Epithelial cell of esophagus (primary cell): ENCODE measurements at regions not wholly inside any gene's neighbourhood (a gene's known extent, or its start where the extent isn't known, plus 50 kb on each side); places are given as distances from the start of the nearest gene placed in this dataset.

Experiments
- DNase-seq: peaks from one replicate; pipeline ENCODE4 v3.0.0; 2010; ENCODE audit warnings: low read depth
- H3K4me3 ChIP-seq: 2 replicates; pipeline ENCODE4 v1.5.1; 2011; ENCODE audit warnings: mild to moderate bottlenecking, low read length, control low read depth
- CTCF ChIP-seq: IDR thresholded peaks from 2 replicates; pipeline ENCODE4 v1.5.1; 2011; ENCODE audit warnings: low read depth, mild to moderate bottlenecking, low read length, control low read depth, inconsistent platforms; ENCODE audit not compliant: insufficient read depth; ENCODE audit errors: missing control alignments

GRCh38 chr10:32111585-32111984 is 55.4 kb upstream of the KIF5B start:
- no peak overlapping the region for H3K4me3 ChIP-seq
- no peak for DNase-seq
- no peak for TF ChIP-seq CTCF

DNA sequence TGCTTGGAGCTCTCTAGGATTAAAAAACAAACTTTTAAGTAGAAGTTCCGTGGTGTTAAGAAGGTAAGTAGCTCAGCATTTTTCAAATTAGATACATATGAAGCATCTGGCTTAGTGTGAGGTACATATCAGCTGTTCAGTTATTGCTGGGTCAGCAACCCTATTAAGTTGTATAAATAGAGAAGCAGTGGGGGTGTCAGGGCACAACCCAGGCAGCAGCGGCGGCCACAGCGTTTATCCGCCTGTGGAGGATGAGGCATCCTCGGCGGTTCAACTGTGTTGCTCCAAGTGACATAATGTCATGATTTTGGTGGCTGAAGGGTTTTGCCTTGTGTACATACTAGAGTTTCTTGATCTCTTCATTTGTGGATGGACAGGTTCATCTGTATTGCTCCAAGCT is 54.6 kb upstream of the KIF5B start:
- no peak for TF ChIP-seq CTCF
- H3K4me3 ChIP-seq, result no peak overlapping the region
- DNase-seq, result no peak

DNA sequence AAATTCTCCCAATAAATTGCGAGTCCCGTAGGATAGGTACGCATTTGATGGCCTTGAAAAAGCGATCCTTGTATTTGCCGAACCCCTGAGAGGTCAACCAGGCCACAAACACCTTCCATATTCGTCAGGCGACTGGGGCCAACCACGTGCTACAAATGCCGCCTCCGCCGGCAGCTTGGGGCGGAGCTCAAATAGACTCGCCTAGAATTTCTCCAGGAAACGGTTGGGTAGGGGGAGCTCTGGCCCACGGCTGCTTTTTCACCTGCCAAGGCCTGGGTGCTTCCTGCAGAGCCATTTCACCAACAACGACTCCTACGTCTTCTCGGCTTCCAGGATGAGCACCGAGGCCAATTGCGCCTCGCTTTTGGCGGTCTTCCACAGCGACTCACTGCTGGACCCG is 53.4 kb upstream of the KIF5B start:
- H3K4me3 ChIP-seq, result no peak overlapping the region
- no peak for TF ChIP-seq CTCF
- DNase-seq, result no peak
